Prostate gland (tissue), 2 donors: ENCODE measurements at regions not wholly inside any gene's neighbourhood (a gene's known extent, or its start where the extent isn't known, plus 50 kb on each side); places are given as distances from the start of the nearest gene placed in this dataset.

Experiments
- CTCF ChIP-seq, 4 experiments: fragments of 200-600 bp in 2 of 4; fragments of 450-650 bp in 2 of 4; sonication (generic) in 2 of 4; IDR thresholded peaks; 1 replicate in 3 of 4; 2 replicates in 1 of 4; pipeline ENCODE4 v1.5.1; 2016 to 2019; ENCODE audit warnings: antibody characterized with exemption in 4 of 4, mild to moderate bottlenecking in 2 of 4, moderate library complexity in 2 of 4
- POLR2A ChIP-seq: fragments of 450-650 bp; IDR thresholded peaks from one replicate; pipeline ENCODE4 v1.6.1; 2016; ENCODE audit warnings: antibody characterized with exemption, mild to moderate bottlenecking
- POLR2AphosphoS5 ChIP-seq: sonication (generic); formaldehyde crosslinking; IDR thresholded peaks from one replicate; pipeline ENCODE4 v1.6.1; 2017; ENCODE audit warnings: antibody characterized with exemption

- TF ChIP-seq CTCF (IDR thresholded peaks at IDR 0.05) (no peak), POLR2A (no peak), POLR2AphosphoS5 (no peak)
Observed at GRCh38 chr3:178930116-178930515, 141.5 kb downstream of the ZMAT3 start.
